Keratinocyte (primary cell): ENCODE measurements at regions not wholly inside any gene's neighbourhood (a gene's known extent, or its start where the extent isn't known, plus 50 kb on each side); places are given as distances from the start of the nearest gene placed in this dataset.
"Not testable (repeated sequence)": the region's sequence is repeated elsewhere in the genome, so short reads cannot be mapped to it uniquely, and the experiment has no call there.

ENCODE experiments used
- DNase-seq: peaks from one replicate; pipeline ENCODE4 v3.0.0-alpha.2; 2011; ENCODE audit warnings: low read depth, missing footprints, low spot score
- FAIRE-seq: peaks from 2 replicates; lab custom pipeline; 2011; peaks lifted over from hg19 to GRCh38; lab: Jason Lieb, UNC
- H2AFZ ChIP-seq: 2 replicates; pipeline ENCODE4 v1.6.0; 2012; ENCODE audit warnings: low read length, control low read depth, inconsistent platforms; ENCODE audit not compliant: control insufficient read depth
- H3K27ac ChIP-seq: 2 replicates; pipeline ENCODE4 v1.5.1; 2011; ENCODE audit warnings: low read length; ENCODE audit not compliant: control insufficient read depth, insufficient read depth
- H3K27me3 ChIP-seq: 3 replicates; pipeline ENCODE4 v1.6.0; 2011; ENCODE audit warnings: low read length; ENCODE audit not compliant: control insufficient read depth, insufficient read depth; ENCODE audit errors: extremely low read depth
- H3K36me3 ChIP-seq, 2 experiments: 2 replicates in 1 of 2; 3 replicates in 1 of 2; pipeline ENCODE4 v1.5.1; 2011; ENCODE audit warnings: low read length in 2 of 2, mild to moderate bottlenecking in 1 of 2; ENCODE audit not compliant: control insufficient read depth in 2 of 2, insufficient read depth in 2 of 2; ENCODE audit errors: extremely low read depth in 1 of 2
- H3K4me1 ChIP-seq: 3 replicates; pipeline ENCODE4 v1.5.1; 2011; ENCODE audit warnings: low read length; ENCODE audit not compliant: control insufficient read depth, insufficient read depth; ENCODE audit errors: extremely low read depth
- H3K4me2 ChIP-seq: 3 replicates; pipeline ENCODE4 v1.6.0; 2011; ENCODE audit warnings: low read depth, low read length; ENCODE audit not compliant: control insufficient read depth, insufficient read depth; ENCODE audit errors: extremely low read depth
- H3K4me3 ChIP-seq, 3 experiments: fragments of 200-600 bp in 1 of 3; sonication (generic) in 1 of 3; 2 replicates in 2 of 3; 3 replicates in 1 of 3; pipeline ENCODE4 v1.5.1; 2011 to 2016; ENCODE audit warnings: low read length in 3 of 3, mild to moderate bottlenecking in 3 of 3, control low read depth in 2 of 3, inconsistent platforms in 1 of 3, low read depth in 1 of 3, mixed read lengths in 1 of 3, mixed run types in 1 of 3, moderate library complexity in 1 of 3; ENCODE audit not compliant: control insufficient read depth in 2 of 3, insufficient read depth in 2 of 3; ENCODE audit errors: extremely low read depth in 1 of 3
- H3K79me2 ChIP-seq: 2 replicates; pipeline ENCODE4 v1.6.0; 2012; ENCODE audit warnings: low read length; ENCODE audit not compliant: control insufficient read depth, insufficient read depth
- H3K9ac ChIP-seq: 3 replicates; pipeline ENCODE4 v1.6.0; 2011; ENCODE audit warnings: low read length; ENCODE audit not compliant: control insufficient read depth, insufficient read depth; ENCODE audit errors: extremely low read depth
- H3K9me1 ChIP-seq: 3 replicates; pipeline ENCODE4 v1.6.0; 2011; ENCODE audit warnings: low read length; ENCODE audit not compliant: control insufficient read depth, insufficient read depth; ENCODE audit errors: extremely low read depth
- H3K9me3 ChIP-seq: 2 replicates; pipeline ENCODE4 v1.5.1; 2012; ENCODE audit warnings: low read depth, low read length; ENCODE audit not compliant: control insufficient read depth
- H4K20me1 ChIP-seq: 3 replicates; pipeline ENCODE4 v1.6.0; 2011; ENCODE audit warnings: low read length; ENCODE audit not compliant: control insufficient read depth, insufficient read depth; ENCODE audit errors: extremely low read depth
- dilution Hi-C: fragments of 300-500 bp; cut with MboI; formaldehyde crosslinking; loops from one replicate; pipeline ENCODE4 v1.7.0; 2020; ENCODE audit warnings: low sequenced_read_pairs; ENCODE audit not compliant: extremely low pct_ligation_motif_present

- H3K79me2 ChIP-seq, H3K4me2 ChIP-seq, H3K27ac ChIP-seq, H3K9me3 ChIP-seq, H3K4me3 ChIP-seq, DNase-seq, H3K9ac ChIP-seq, dilution Hi-C loops, FAIRE-seq, H3K9me1 ChIP-seq, H3K27me3 ChIP-seq, H4K20me1 ChIP-seq, H3K4me1 ChIP-seq, H2AFZ ChIP-seq, H3K36me3 ChIP-seq: not testable (repeated sequence)
Observed at GRCh38 chr2:111375320-111375883, 254.7 kb downstream of the BCL2L11 start.

GRCh38 chr2:111376272-111376970 is 255.7 kb downstream of the BCL2L11 start:
- H3K9me1 ChIP-seq, H3K9me3 ChIP-seq, H3K4me2 ChIP-seq, H3K4me3 ChIP-seq, DNase-seq, H3K79me2 ChIP-seq, FAIRE-seq, H3K27me3 ChIP-seq, H3K36me3 ChIP-seq, H3K4me1 ChIP-seq, H2AFZ ChIP-seq, H4K20me1 ChIP-seq, H3K9ac ChIP-seq, dilution Hi-C loops, H3K27ac ChIP-seq: not testable (repeated sequence)

- FAIRE-seq, dilution Hi-C loops, H3K79me2 ChIP-seq, H3K9me1 ChIP-seq, H3K4me1 ChIP-seq, H3K4me2 ChIP-seq, H3K4me3 ChIP-seq, H3K9me3 ChIP-seq, H3K27me3 ChIP-seq, H4K20me1 ChIP-seq, H2AFZ ChIP-seq, H3K9ac ChIP-seq, DNase-seq, H3K27ac ChIP-seq, H3K36me3 ChIP-seq: not testable (repeated sequence)
Observed at GRCh38 chr2:111376971-111377352, 256.2 kb downstream of the BCL2L11 start.

- H2AFZ ChIP-seq, H3K36me3 ChIP-seq, DNase-seq, dilution Hi-C loops, H3K4me3 ChIP-seq, H3K4me1 ChIP-seq, H3K27me3 ChIP-seq, H3K27ac ChIP-seq, H4K20me1 ChIP-seq, H3K9ac ChIP-seq, H3K4me2 ChIP-seq, H3K9me3 ChIP-seq, FAIRE-seq, H3K79me2 ChIP-seq, H3K9me1 ChIP-seq: not testable (repeated sequence)
Observed at GRCh38 chr2:111377386-111377959, 256.8 kb downstream of the BCL2L11 start.

- H3K4me1 ChIP-seq, H3K27me3 ChIP-seq, DNase-seq, dilution Hi-C loops, H4K20me1 ChIP-seq, H3K4me3 ChIP-seq, H3K27ac ChIP-seq, H3K79me2 ChIP-seq, H3K9ac ChIP-seq, H3K9me3 ChIP-seq, H2AFZ ChIP-seq, H3K4me2 ChIP-seq, FAIRE-seq, H3K9me1 ChIP-seq, H3K36me3 ChIP-seq: not testable (repeated sequence)
Observed at GRCh38 chr2:111378348-111378747, 257.6 kb downstream of the BCL2L11 start.
